DOHH2 (cell line): ENCODE measurements at regions not wholly inside any gene's neighbourhood (a gene's known extent, or its start where the extent isn't known, plus 50 kb on each side); places are given as distances from the start of the nearest gene placed in this dataset.

Experiments used
- EZH2phosphoT487 ChIP-seq: fragments of 200-600 bp; sonication (generic); IDR thresholded peaks from 2 replicates; pipeline ENCODE4 v1.6.1; 2017; ENCODE audit warnings: borderline replicate concordance, mild to moderate bottlenecking, antibody characterized with exemption, low read length, moderate library complexity, mixed read lengths
- TF ChIP-seq, protein P1 (sequence below): fragments of 200-600 bp; sonication (generic); IDR thresholded peaks from one replicate; pipeline ENCODE4 v1.5.1; 2014; ENCODE audit warnings: antibody characterized with exemption, mild to moderate bottlenecking, low read depth, low read length; ENCODE audit not compliant: poor library complexity, severe bottlenecking

DNA sequence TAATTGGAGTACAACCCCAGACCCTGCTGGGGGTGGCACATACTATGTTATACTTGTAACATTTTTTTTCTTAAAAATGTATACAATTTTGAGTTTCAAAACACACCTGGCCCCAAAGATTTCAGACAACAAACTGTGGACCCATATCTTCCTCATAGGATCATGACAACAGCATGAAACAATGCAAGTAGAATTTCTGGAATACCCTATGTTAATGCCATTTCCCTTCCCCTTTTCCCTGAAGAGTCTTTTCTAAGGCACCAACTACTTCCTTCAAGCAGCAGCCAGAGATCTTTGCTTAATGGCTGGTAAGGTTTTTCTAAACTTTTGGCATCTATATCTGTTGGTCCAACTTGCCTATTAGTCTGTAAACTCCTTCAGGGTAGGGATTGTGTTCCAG is 99.9 kb upstream of the SERBP1 start:
- TF ChIP-seq, protein P1, sequence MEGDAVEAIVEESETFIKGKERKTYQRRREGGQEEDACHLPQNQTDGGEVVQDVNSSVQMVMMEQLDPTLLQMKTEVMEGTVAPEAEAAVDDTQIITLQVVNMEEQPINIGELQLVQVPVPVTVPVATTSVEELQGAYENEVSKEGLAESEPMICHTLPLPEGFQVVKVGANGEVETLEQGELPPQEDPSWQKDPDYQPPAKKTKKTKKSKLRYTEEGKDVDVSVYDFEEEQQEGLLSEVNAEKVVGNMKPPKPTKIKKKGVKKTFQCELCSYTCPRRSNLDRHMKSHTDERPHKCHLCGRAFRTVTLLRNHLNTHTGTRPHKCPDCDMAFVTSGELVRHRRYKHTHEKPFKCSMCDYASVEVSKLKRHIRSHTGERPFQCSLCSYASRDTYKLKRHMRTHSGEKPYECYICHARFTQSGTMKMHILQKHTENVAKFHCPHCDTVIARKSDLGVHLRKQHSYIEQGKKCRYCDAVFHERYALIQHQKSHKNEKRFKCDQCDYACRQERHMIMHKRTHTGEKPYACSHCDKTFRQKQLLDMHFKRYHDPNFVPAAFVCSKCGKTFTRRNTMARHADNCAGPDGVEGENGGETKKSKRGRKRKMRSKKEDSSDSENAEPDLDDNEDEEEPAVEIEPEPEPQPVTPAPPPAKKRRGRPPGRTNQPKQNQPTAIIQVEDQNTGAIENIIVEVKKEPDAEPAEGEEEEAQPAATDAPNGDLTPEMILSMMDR: no peak
- no peak for TF ChIP-seq EZH2phosphoT487
